NT2/D1 (cell line): ENCODE measurements at regions not wholly inside any gene's neighbourhood (a gene's known extent, or its start where the extent isn't known, plus 50 kb on each side); places are given as distances from the start of the nearest gene placed in this dataset.

Experiments
- SUZ12 ChIP-seq: IDR thresholded peaks from 2 replicates; pipeline ENCODE4 v1.6.1; 2011; ENCODE audit not compliant: insufficient read length, insufficient read depth; ENCODE audit errors: extremely low read depth
- ZNF274 ChIP-seq: IDR thresholded peaks from 2 replicates; pipeline ENCODE4 v1.6.1; 2011; ENCODE audit warnings: mild to moderate bottlenecking, low read depth, low read length

GRCh38 chr13:82062772-82063171 is 1721.8 kb upstream of the SPRY2 start:
- TF ChIP-seq ZNF274 (no peak), SUZ12 (no peak)
